ENCODE measurements at regions not wholly inside any gene's neighbourhood (a gene's known extent, or its start where the extent isn't known, plus 50 kb on each side); places are given as distances from the start of the nearest gene placed in this dataset.

DNA sequence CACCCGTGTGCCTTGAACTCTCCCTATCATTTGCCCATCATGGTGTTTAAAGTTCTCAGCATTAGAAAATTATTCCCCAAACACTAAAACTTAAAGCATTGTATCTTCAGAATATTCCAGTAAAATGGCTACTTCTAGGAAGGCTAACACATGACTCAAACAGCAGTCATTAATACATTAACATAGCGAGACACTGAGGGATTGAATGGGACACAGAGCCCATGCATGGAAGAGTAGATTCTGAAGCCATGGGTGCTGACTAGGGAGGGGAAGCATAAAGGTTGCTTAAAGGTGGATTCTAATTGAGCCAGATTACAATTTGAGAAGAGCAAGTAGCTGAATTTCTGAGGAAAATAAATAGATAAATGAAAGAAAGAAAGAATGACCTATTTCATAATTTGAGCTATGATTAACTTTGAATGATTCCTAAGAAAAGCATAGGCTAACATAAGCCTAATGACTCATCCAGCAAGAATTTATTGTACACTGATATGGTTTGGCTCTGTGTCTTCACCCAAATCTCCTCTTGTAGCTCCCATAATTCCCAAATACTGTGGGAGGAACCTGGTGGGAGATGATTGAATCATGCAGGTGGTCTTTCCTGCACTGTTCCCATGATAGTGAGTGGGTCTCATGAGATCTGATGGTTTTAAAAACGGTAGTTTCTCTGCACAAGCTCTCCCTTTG is 79.8 kb upstream of the PIK3C3 start:
- TF ChIP-seq, protein P1, sequence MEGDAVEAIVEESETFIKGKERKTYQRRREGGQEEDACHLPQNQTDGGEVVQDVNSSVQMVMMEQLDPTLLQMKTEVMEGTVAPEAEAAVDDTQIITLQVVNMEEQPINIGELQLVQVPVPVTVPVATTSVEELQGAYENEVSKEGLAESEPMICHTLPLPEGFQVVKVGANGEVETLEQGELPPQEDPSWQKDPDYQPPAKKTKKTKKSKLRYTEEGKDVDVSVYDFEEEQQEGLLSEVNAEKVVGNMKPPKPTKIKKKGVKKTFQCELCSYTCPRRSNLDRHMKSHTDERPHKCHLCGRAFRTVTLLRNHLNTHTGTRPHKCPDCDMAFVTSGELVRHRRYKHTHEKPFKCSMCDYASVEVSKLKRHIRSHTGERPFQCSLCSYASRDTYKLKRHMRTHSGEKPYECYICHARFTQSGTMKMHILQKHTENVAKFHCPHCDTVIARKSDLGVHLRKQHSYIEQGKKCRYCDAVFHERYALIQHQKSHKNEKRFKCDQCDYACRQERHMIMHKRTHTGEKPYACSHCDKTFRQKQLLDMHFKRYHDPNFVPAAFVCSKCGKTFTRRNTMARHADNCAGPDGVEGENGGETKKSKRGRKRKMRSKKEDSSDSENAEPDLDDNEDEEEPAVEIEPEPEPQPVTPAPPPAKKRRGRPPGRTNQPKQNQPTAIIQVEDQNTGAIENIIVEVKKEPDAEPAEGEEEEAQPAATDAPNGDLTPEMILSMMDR (IDR thresholded peaks at IDR 0.05; ENCODE audit: low read depth, low read length, missing input control), result no peak
- no peak for TF ChIP-seq SP1 (IDR thresholded peaks at IDR 0.05)
- TF ChIP-seq RAD21 (IDR thresholded peaks at IDR 0.05), result no peak

All from liver (tissue), 3 donors.